ENCODE measurements at regions not wholly inside any gene's neighbourhood (a gene's known extent, or its start where the extent isn't known, plus 50 kb on each side); places are given as distances from the start of the nearest gene placed in this dataset.

GRCh38 chr5:54745599-54745998, 228.0 kb downstream of the SNX18 start:
- Histone ChIP-seq H3K27me3 (replicated peaks; ENCODE audit: control insufficient read depth, insufficient read depth, low read length) (no peaks in the 10 kb centered on the region), H3K36me3 (ENCODE audit: control insufficient read depth, insufficient read depth, low read length) (no peaks in the 10 kb centered on the region), H3K9me3 (no peaks in the 10 kb centered on the region), H3K4me3 (ENCODE audit: low read depth, low read length) (no peak overlapping the region), H3K4me1 (peaks cover 24% of the 10 kb centered on the region)
- intact Hi-C loops (cut with micrococcal nuclease; ENCODE audit: unreplicated experiment) = no loop called here
- no peak for DNase-seq
- Mint-ChIP-seq H3K27me3 (ENCODE audit: insufficient read depth, unreplicated experiment) (no peaks in the 10 kb centered on the region), H3K4me1 (ENCODE audit: low read depth, unreplicated experiment) (no peaks in the 10 kb centered on the region), H3K4me3 (ENCODE audit: unreplicated experiment) (no peak overlapping the region), H3K27ac (ENCODE audit: unreplicated experiment) (no peak overlapping the region), H3K9me3 (ENCODE audit: unreplicated experiment) (no peaks in the 10 kb centered on the region), H3K36me3 (ENCODE audit: insufficient read depth, unreplicated experiment) (peaks cover 4% of the 10 kb centered on the region)
- POLR2A ChIA-PET = no interaction called here
- CTCF ChIA-PET = interaction anchor here (0.5 kb wide), 1 partner anchor 1212 kb away, joined by 3 read pairs; no protein-coding TSS in a partner anchor
- BruUV-seq (replicated peaks) = no TSS peak
- TF ChIP-seq CTCF (IDR thresholded peaks at IDR 0.05; ENCODE audit: insufficient read depth in 1 of 2, low read depth in 1 of 2, low read length in 1 of 2, severe bottlenecking in 1 of 2, unreplicated experiment in 1 of 2) = no peak

- no peaks in the 10 kb centered on the region for H3K27me3 ChIP-seq (replicated peaks; ENCODE audit: control insufficient read depth, insufficient read depth, low read length)
- no TSS peak for BruUV-seq (replicated peaks)
- CTCF ChIA-PET = no interaction called here
Observed at GRCh38 chr5:54743997-54744788, 226.6 kb downstream of the SNX18 start.

GRCh38 chr5:54743581-54743980, 226.0 kb downstream of the SNX18 start:
- intact Hi-C loops (cut with micrococcal nuclease; ENCODE audit: unreplicated experiment) = no loop called here
- Histone ChIP-seq H3K4me1 (peaks cover 24% of the 10 kb centered on the region), H3K36me3 (ENCODE audit: control insufficient read depth, insufficient read depth, low read length) (no peaks in the 10 kb centered on the region), H3K4me3 (ENCODE audit: low read depth, low read length) (no peak overlapping the region), H3K27me3 (replicated peaks; ENCODE audit: control insufficient read depth, insufficient read depth, low read length) (no peaks in the 10 kb centered on the region), H3K9me3 (no peaks in the 10 kb centered on the region)
- no peak overlapping the region for H3K4me3 Mint-ChIP-seq (ENCODE audit: unreplicated experiment)
- no peak for TF ChIP-seq CTCF (IDR thresholded peaks at IDR 0.05; ENCODE audit: insufficient read depth in 1 of 2, low read depth in 1 of 2, low read length in 1 of 2, severe bottlenecking in 1 of 2, unreplicated experiment in 1 of 2)
- H3K9me3 Mint-ChIP-seq (ENCODE audit: unreplicated experiment) = no peaks in the 10 kb centered on the region
- H3K27me3 Mint-ChIP-seq (ENCODE audit: insufficient read depth, unreplicated experiment) = peaks cover 5% of the 10 kb centered on the region
- no peak overlapping the region for H3K27ac Mint-ChIP-seq (ENCODE audit: unreplicated experiment)
- no peak for DNase-seq
- CTCF ChIA-PET = interaction anchor here (1.3 kb wide), 1 partner anchor 227 kb away, joined by 4 read pairs; no protein-coding TSS in a partner anchor
- H3K4me1 Mint-ChIP-seq (ENCODE audit: low read depth, unreplicated experiment) = no peaks in the 10 kb centered on the region
- BruUV-seq (replicated peaks) = no TSS peak
- POLR2A ChIA-PET = no interaction called here
- peaks cover 4% of the 10 kb centered on the region for H3K36me3 Mint-ChIP-seq (ENCODE audit: insufficient read depth, unreplicated experiment)

More at GRCh38 chr5:54743997-54744788, 226.6 kb downstream of the SNX18 start:
- no peaks in the 10 kb centered on the region for H3K36me3 ChIP-seq (ENCODE audit: control insufficient read depth, insufficient read depth, low read length)
- H3K36me3 Mint-ChIP-seq (ENCODE audit: insufficient read depth, unreplicated experiment) = peaks cover 4% of the 10 kb centered on the region
- H3K4me1 ChIP-seq = peaks cover 24% of the 10 kb centered on the region
- H3K9me3 Mint-ChIP-seq (ENCODE audit: unreplicated experiment) = no peaks in the 10 kb centered on the region
- POLR2A ChIA-PET = no interaction called here
- no peak for DNase-seq
- no peak overlapping the region for H3K27ac Mint-ChIP-seq (ENCODE audit: unreplicated experiment)
- H3K4me3 ChIP-seq (ENCODE audit: low read depth, low read length) = no peak overlapping the region
- peaks cover 3% of the 10 kb centered on the region for H3K27me3 Mint-ChIP-seq (ENCODE audit: insufficient read depth, unreplicated experiment)
- H3K9me3 ChIP-seq = no peaks in the 10 kb centered on the region
- no peaks in the 10 kb centered on the region for H3K4me1 Mint-ChIP-seq (ENCODE audit: low read depth, unreplicated experiment)
- intact Hi-C loops (cut with micrococcal nuclease; ENCODE audit: unreplicated experiment) = no loop called here
- TF ChIP-seq CTCF (IDR thresholded peaks at IDR 0.05; ENCODE audit: insufficient read depth in 1 of 2, low read depth in 1 of 2, low read length in 1 of 2, severe bottlenecking in 1 of 2, unreplicated experiment in 1 of 2) = no peak
- no peak overlapping the region for H3K4me3 Mint-ChIP-seq (ENCODE audit: unreplicated experiment)
